ENCODE measurements at regions not wholly inside any gene's neighbourhood (a gene's known extent, or its start where the extent isn't known, plus 50 kb on each side); places are given as distances from the start of the nearest gene placed in this dataset.

GRCh38 chr15:93298901-93299300, 209.9 kb upstream of the RGMA start:
- H2BK5ac ChIP-seq (ENCODE audit: low read depth, low read length) = no peak overlapping the region

More at GRCh38 chr15:93298901-93299300, 209.9 kb upstream of the RGMA start:
- H3K56ac ChIP-seq (replicated peaks; ENCODE audit: insufficient read length, low read depth, low read length) = no peak overlapping the region
- no peak overlapping the region for H3K23ac ChIP-seq (ENCODE audit: insufficient read length)
- 0 out of 7 replicates have a peak, but pooled peaks cover 0 to 2% (median 0%) of the 10 kb centered on the region in 4 experiments for H3K4me1 ChIP-seq (replicated peaks in 1 of 4; ENCODE audit: control insufficient read depth in 3 of 4, insufficient read depth in 4 of 4, low read length in 3 of 4)
- no peaks in the 10 kb centered on the region for H3K36me3 ChIP-seq (ENCODE audit: control insufficient read depth in 2 of 4, insufficient read depth in 4 of 4, low read length in 3 of 4)
- TF ChIP-seq NANOG (IDR thresholded peaks at IDR 0.05; ENCODE audit: insufficient read depth, low read depth, low read length, poor library complexity, severe bottlenecking) (no peak), BRCA1 (IDR thresholded peaks at IDR 0.05; ENCODE audit: low read depth, low read length) (no peak), CREB1 (IDR thresholded peaks at IDR 0.05) (no peak), SAP30 (IDR thresholded peaks at IDR 0.05; ENCODE audit: insufficient read depth, insufficient replicate concordance, low read length) (no peak), BCL11A (IDR thresholded peaks at IDR 0.05; ENCODE audit: low read depth in 2 of 2, low read length in 2 of 2) (no peak), ASH2L (IDR thresholded peaks at IDR 0.05; ENCODE audit: low read length) (no peak), NRF1 (IDR thresholded peaks at IDR 0.05; ENCODE audit: low read depth, low read length) (no peak), BACH1 (IDR thresholded peaks at IDR 0.05; ENCODE audit: low read length) (no peak), POU5F1 (IDR thresholded peaks at IDR 0.05; ENCODE audit: low read depth, low read length) (no peak), POLR2AphosphoS5 (IDR thresholded peaks at IDR 0.05; ENCODE audit: low read depth, low read length) (no peak)
- TF ChIP-seq, protein P1, sequence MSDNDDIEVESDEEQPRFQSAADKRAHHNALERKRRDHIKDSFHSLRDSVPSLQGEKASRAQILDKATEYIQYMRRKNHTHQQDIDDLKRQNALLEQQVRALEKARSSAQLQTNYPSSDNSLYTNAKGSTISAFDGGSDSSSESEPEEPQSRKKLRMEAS (IDR thresholded peaks at IDR 0.05) = no peak
- no peak overlapping the region for H4K5ac ChIP-seq (ENCODE audit: insufficient read length, low read depth, low read length)
- ChIA-PET CTCF (ENCODE audit: partially characterized antibody) (interaction anchor here (1.1 kb wide), 1 partner anchor 25 kb away, joined by 3 read pairs; no protein-coding TSS in a partner anchor), POLR2A (ENCODE audit: partially characterized antibody) (no interaction called here)
- DNase-seq (ENCODE audit: low read depth in 1 of 2, low spot score in 2 of 2) (no peak), FAIRE-seq (no peak)
- H4K8ac ChIP-seq (ENCODE audit: extremely low read depth, insufficient read depth, low read length) = no peak overlapping the region
- no peak overlapping the region for H3K4me3 ChIP-seq (ENCODE audit: extremely low read depth in 1 of 4, insufficient read depth in 2 of 4, low read depth in 3 of 4, low read length in 4 of 4)
- H3K27ac ChIP-seq (ENCODE audit: low read depth, low read length) = no peak overlapping the region
- no peak overlapping the region for H3K4ac ChIP-seq (replicated peaks; ENCODE audit: insufficient read length, low read depth, low read length)
- H3K23me2 ChIP-seq (ENCODE audit: low read depth, low read length) = no peaks in the 10 kb centered on the region
- H3K79me1 ChIP-seq (ENCODE audit: low read depth, low read length) = no peaks in the 10 kb centered on the region
- no peak overlapping the region for H2BK120ac ChIP-seq (replicated peaks; ENCODE audit: low read depth, low read length)
- no peak overlapping the region for H3K14ac ChIP-seq (ENCODE audit: insufficient read length)
- H2BK20ac ChIP-seq (ENCODE audit: low read length) = no peak overlapping the region
- H3K27me3 ChIP-seq (replicated peaks in 1 of 4; ENCODE audit: control insufficient read depth in 3 of 4, extremely low read depth in 1 of 4, insufficient read depth in 3 of 4, low read length in 3 of 4) = no peaks in the 10 kb centered on the region
- no peak overlapping the region; the same call in 1 of the 2 replicates for H3K18ac ChIP-seq (ENCODE audit: extremely low read depth, low read length)
- no peak overlapping the region for H3K9ac ChIP-seq (replicated peaks in 1 of 4; ENCODE audit: extremely low read depth in 1 of 4, low read depth in 3 of 4, low read length in 3 of 4)
- H4K91ac ChIP-seq (replicated peaks; ENCODE audit: insufficient read length, low read length) = no peak overlapping the region
- H2AFZ ChIP-seq (ENCODE audit: low read length) = no peak overlapping the region
- no peaks in the 10 kb centered on the region for H3K79me2 ChIP-seq (ENCODE audit: control insufficient read depth in 1 of 2, insufficient read depth in 2 of 2, low read length in 2 of 2)
- 86% methylated on average over 9 of the region's 9 CpGs; no CpG with 5 or more reads in 1 of the 2 experiments for WGBS, 2 experiments (ENCODE audit: extremely low coverage in 1 of 2, insufficient coverage in 1 of 2, insufficient read length in 1 of 2, insufficient replicate concordance in 2 of 2, low coverage in 1 of 2, low lambda C conversion rate in 2 of 2, missing lambda C conversion rate in 1 of 2)
- H2BK12ac ChIP-seq (ENCODE audit: low read depth, low read length) = no peak overlapping the region
- H3K9me3 ChIP-seq (ENCODE audit: insufficient read depth in 2 of 2, low read depth in 1 of 2, low read length in 1 of 2) = no peaks in the 10 kb centered on the region
- H2AK5ac ChIP-seq (ENCODE audit: low read depth, low read length) = no peak overlapping the region
- H3K4me2 ChIP-seq (ENCODE audit: insufficient read depth in 1 of 2, low read depth in 2 of 2, low read length in 2 of 2) = no peak overlapping the region
- H2BK15ac ChIP-seq (ENCODE audit: low read length) = no peak overlapping the region
- peaks cover 0 to 2% of the 10 kb centered on the region in 2 experiments for H4K20me1 ChIP-seq (replicated peaks in 1 of 2; ENCODE audit: control insufficient read depth in 1 of 2, insufficient read depth in 2 of 2, low read length in 2 of 2)

All from H1 (cell line).